Loucy (cell line): ENCODE measurements at regions not wholly inside any gene's neighbourhood (a gene's known extent, or its start where the extent isn't known, plus 50 kb on each side); places are given as distances from the start of the nearest gene placed in this dataset.

Source experiments
- H2AFZ ChIP-seq: fragments of 200-600 bp; sonication (generic); 2 replicates; pipeline ENCODE4 v1.6.0; 2016; ENCODE audit warnings: antibody characterized with exemption, mild to moderate bottlenecking, low read length, moderate library complexity
- H3F3A ChIP-seq: fragments of 200-600 bp; 2 replicates; pipeline ENCODE4 v1.6.0; 2016; ENCODE audit warnings: antibody characterized with exemption, low read depth, mild to moderate bottlenecking
- H3K27me3 ChIP-seq: fragments of 200-600 bp; sonication (generic); 2 replicates; pipeline ENCODE4 v1.6.1; 2014; ENCODE audit warnings: low read length, mild to moderate bottlenecking; ENCODE audit not compliant: insufficient read depth, poor library complexity, severe bottlenecking
- H3K36me3 ChIP-seq: fragments of 200-600 bp; sonication (generic); 2 replicates; pipeline ENCODE4 v1.6.1; 2016; ENCODE audit warnings: low read length; ENCODE audit not compliant: insufficient read depth
- H3K4me1 ChIP-seq: fragments of 200-600 bp; sonication (generic); 2 replicates; pipeline ENCODE4 v1.5.1; 2014; ENCODE audit warnings: low read length, mild to moderate bottlenecking; ENCODE audit not compliant: insufficient read depth, poor library complexity, severe bottlenecking
- H3K4me2 ChIP-seq: fragments of 200-600 bp; sonication (generic); 2 replicates; pipeline ENCODE4 v1.6.0; 2014; ENCODE audit warnings: antibody characterized with exemption, low read length, low read depth, mild to moderate bottlenecking; ENCODE audit not compliant: poor library complexity, severe bottlenecking
- H3K4me3 ChIP-seq: fragments of 200-600 bp; sonication (generic); 2 replicates; pipeline ENCODE4 v1.5.1; 2014; ENCODE audit warnings: low read length, mild to moderate bottlenecking, mixed read lengths; ENCODE audit not compliant: poor library complexity, severe bottlenecking
- H3K79me2 ChIP-seq: fragments of 200-600 bp; sonication (generic); 2 replicates; pipeline ENCODE4 v1.6.1; 2014; ENCODE audit warnings: low read length; ENCODE audit not compliant: insufficient read depth
- H3K9ac ChIP-seq: fragments of 200-600 bp; sonication (generic); 2 replicates; pipeline ENCODE4 v1.6.0; 2014; ENCODE audit warnings: mild to moderate bottlenecking, low read depth, low read length, moderate library complexity; ENCODE audit not compliant: poor library complexity, severe bottlenecking
- H3K9me2 ChIP-seq: fragments of 200-600 bp; sonication (generic); replicated peaks from 2 replicates; pipeline ENCODE4 v1.6.1; 2016; ENCODE audit warnings: low read depth, low read length, mixed read lengths
- H3K9me3 ChIP-seq: fragments of 200-600 bp; sonication (generic); 2 replicates; pipeline ENCODE4 v1.6.1; 2014; ENCODE audit warnings: mild to moderate bottlenecking, antibody characterized with exemption, low read length, low read depth; ENCODE audit not compliant: insufficient read depth
- H4K20me1 ChIP-seq: fragments of 200-600 bp; sonication (generic); 2 replicates; pipeline ENCODE4 v1.6.0; 2014; ENCODE audit warnings: antibody characterized with exemption, low read length, mild to moderate bottlenecking; ENCODE audit not compliant: insufficient read depth, poor library complexity, severe bottlenecking
- CTCF ChIP-seq: fragments of 200-600 bp; sonication (generic); conservative IDR thresholded peaks from 2 replicates; pipeline ENCODE4 v1.5.1; 2014; ENCODE audit warnings: mild to moderate bottlenecking, antibody characterized with exemption, low read length
- EZH2phosphoT487 ChIP-seq: fragments of 200-600 bp; IDR thresholded peaks from 2 replicates; pipeline ENCODE4 v1.6.1; 2018; ENCODE audit warnings: antibody characterized with exemption, mild to moderate bottlenecking, moderate library complexity, borderline replicate concordance

- H3K79me2 ChIP-seq, result no peaks in the 10 kb centered on the region
- no peaks in the 10 kb centered on the region for H3K27me3 ChIP-seq
Observed at GRCh38 chr14:100674428-100674827, 52.3 kb upstream of the DLK1 start.

GRCh38 chr14:100674897-100675619 lies 51.6 kb upstream of the DLK1 start:
- Histone ChIP-seq H3K9me3 (no peaks in the 10 kb centered on the region), H2AFZ (0 out of 2 replicates have a peak overlapping the region, but pooled peaks have one; percentile 2), H3K9me2 (no peaks in the 10 kb centered on the region), H3K4me1 (peaks cover 71% of the 10 kb centered on the region), H3K27me3 (no peaks in the 10 kb centered on the region), H4K20me1 (no peaks in the 10 kb centered on the region), H3K9ac (peak overlapping the region; percentile 63), H3K79me2 (no peaks in the 10 kb centered on the region), H3K36me3 (no peaks in the 10 kb centered on the region), H3K4me3 (no peak overlapping the region), H3K4me2 (peak overlapping the region; percentile 50), H3F3A (no peaks in the 10 kb centered on the region)
- TF ChIP-seq CTCF, result no peak
- no peak for TF ChIP-seq EZH2phosphoT487

More at GRCh38 chr14:100674428-100674827, 52.3 kb upstream of the DLK1 start:
- Histone ChIP-seq H2AFZ (no peak overlapping the region), H3K9me2 (no peaks in the 10 kb centered on the region), H3K4me2 (no peak overlapping the region), H3K9me3 (no peaks in the 10 kb centered on the region), H3K36me3 (no peaks in the 10 kb centered on the region), H3K4me1 (peaks cover 74% of the 10 kb centered on the region), H3K4me3 (no peak overlapping the region), H3K9ac (peak overlapping the region; percentile 63), H4K20me1 (no peaks in the 10 kb centered on the region), H3F3A (no peaks in the 10 kb centered on the region)
- no peak for TF ChIP-seq EZH2phosphoT487
- no peak for TF ChIP-seq CTCF

GRCh38 chr14:100675699-100676684 lies 50.7 kb upstream of the DLK1 start:
- Histone ChIP-seq H3K36me3 (no peaks in the 10 kb centered on the region), H3K9me2 (no peaks in the 10 kb centered on the region), H3K79me2 (no peaks in the 10 kb centered on the region), H3F3A (no peaks in the 10 kb centered on the region), H3K27me3 (no peaks in the 10 kb centered on the region), H2AFZ (no peak overlapping the region), H4K20me1 (no peaks in the 10 kb centered on the region), H3K4me1 (peaks cover 78% of the 10 kb centered on the region), H3K9ac (peak overlapping the region; percentile 63), H3K9me3 (no peaks in the 10 kb centered on the region), H3K4me2 (peak overlapping the region; percentile 50), H3K4me3 (no peak overlapping the region)
- TF ChIP-seq CTCF (no peak), EZH2phosphoT487 (no peak)
